HCT116 (cell line): ENCODE measurements at regions not wholly inside any gene's neighbourhood (a gene's known extent, or its start where the extent isn't known, plus 50 kb on each side); places are given as distances from the start of the nearest gene placed in this dataset.
A peak's percentile ranks its signal among the peaks of the same experiment; 100 is the strongest.

Experiments
- ATAC-seq: fragments of 200-7000 bp; cut with Tn5 transposase; 2 replicates; pipeline ENCODE4 v1.9.1; 2020; ENCODE audit warnings: mild to moderate bottlenecking, moderate library complexity
- BruUV-seq: library from RNA; stranded (reverse); fragments of 400-500 nt; replicated peaks from 2 replicates; lab custom pipeline; 2021; lab: Mats Ljungman, UMichigan
- CTCF ChIA-PET: fragments of 300-600 bp; sonication (Branson Sonifier 250); formaldehyde crosslinking; loops from one replicate; lab custom pipeline; 2021; ENCODE audit warnings: antibody characterized with exemption; lab: Charles Lee
- POLR2A ChIA-PET: fragments of 300-600, 350-600 bp; sonication (Branson Sonifier 250); formaldehyde crosslinking; loops from one replicate; lab custom pipeline; 2021; ENCODE audit warnings: antibody characterized with exemption; lab: Charles Lee
- RAD21 ChIA-PET, 2 experiments: fragments of 300-600 bp; sonication (Branson Sonifier 250); formaldehyde crosslinking; loops; one replicate each; lab custom pipeline; 2023; ENCODE audit warnings: low total read pairs in 2 of 2; ENCODE audit not compliant: uncharacterized antibody in 2 of 2, unreplicated experiment in 2 of 2, low non-redundant PET in 1 of 2; lab: Charles Lee
- DNase-seq: peaks from one replicate; pipeline ENCODE4 v3.0.0-alpha.2; 2010; ENCODE audit warnings: low read depth, low spot score
- H2AFZ ChIP-seq: fragments of 200-600 bp; shearing (Covaris generic), sonication (generic); 2 replicates; pipeline ENCODE4 v1.6.1; 2017; ENCODE audit warnings: low read depth, mixed run types, mixed read lengths, antibody characterized with exemption, low read length; ENCODE audit not compliant: poor library complexity, severe bottlenecking
- H3K27ac ChIP-seq: 2 replicates; pipeline ENCODE4 v1.5.1; 2012; ENCODE audit warnings: low read depth, low read length
- H3K27me3 ChIP-seq: fragments of 200-600 bp; sonication (generic); 2 replicates; pipeline ENCODE4 v1.6.1; 2016; ENCODE audit warnings: mixed run types, low read length, mixed read lengths; ENCODE audit not compliant: insufficient read depth
- H3K36me3 ChIP-seq, 2 experiments: fragments of 200-500 bp in 1 of 2; fragments of 200-600 bp in 1 of 2; sonication (Bioruptor generic) in 1 of 2; sonication (generic) in 1 of 2; 2 replicates each; pipeline versions ENCODE4 v1.5.1 to v1.6.1; 2014 to 2016; ENCODE audit warnings: low read length in 2 of 2, inconsistent platforms in 1 of 2, mixed read lengths in 1 of 2, mixed run types in 1 of 2; ENCODE audit not compliant: insufficient read depth in 2 of 2, control insufficient read depth in 1 of 2
- H3K4me1 ChIP-seq, 2 experiments: fragments of 200-600 bp in 1 of 2; sonication (generic) in 1 of 2; 2 replicates each; pipeline versions ENCODE4 v1.5.1 to v1.6.1; 2012 to 2017; ENCODE audit warnings: low read length in 2 of 2, inconsistent platforms in 1 of 2, mild to moderate bottlenecking in 1 of 2, mixed read lengths in 1 of 2, mixed run types in 1 of 2, moderate library complexity in 1 of 2; ENCODE audit not compliant: insufficient read depth in 2 of 2, control insufficient read depth in 1 of 2
- H3K4me2 ChIP-seq: fragments of 200-600 bp; sonication (generic); 2 replicates; pipeline ENCODE4 v1.6.1; 2017; ENCODE audit warnings: mixed run types, low read length, mixed read lengths
- H3K4me3 ChIP-seq, 2 experiments: fragments of 200-600 bp in 1 of 2; sonication (generic) in 1 of 2; replicated peaks in 1 of 2; 2 replicates each; pipeline ENCODE4 v1.5.1; 2011 to 2016; ENCODE audit warnings: low read length in 2 of 2, control low read depth in 1 of 2, low read depth in 1 of 2, mild to moderate bottlenecking in 1 of 2, mixed read lengths in 1 of 2, mixed run types in 1 of 2
- H3K79me2 ChIP-seq: fragments of 200-600 bp; sonication (generic); 2 replicates; pipeline ENCODE4 v1.6.1; 2017; ENCODE audit warnings: mild to moderate bottlenecking, mixed run types, low read length, moderate library complexity, mixed read lengths; ENCODE audit not compliant: insufficient read depth
- H3K9ac ChIP-seq: fragments of 200-600 bp; sonication (generic); 2 replicates; pipeline ENCODE4 v1.6.1; 2016; ENCODE audit warnings: low read length, mixed read lengths
- H3K9me2 ChIP-seq: fragments of 200-600 bp; sonication (generic), shearing (Covaris generic); 2 replicates; pipeline ENCODE4 v1.6.1; 2017; ENCODE audit warnings: mixed run types, mild to moderate bottlenecking, moderate library complexity; ENCODE audit not compliant: insufficient read depth
- H3K9me3 ChIP-seq, 2 experiments: fragments of 200-500 bp in 1 of 2; fragments of 200-600 bp in 1 of 2; sonication (Bioruptor generic) in 1 of 2; sonication (generic) in 1 of 2; 2 replicates each; pipeline ENCODE4 v1.6.1; 2014 to 2017; ENCODE audit warnings: low read length in 2 of 2, mixed read lengths in 2 of 2, inconsistent platforms in 1 of 2, low read depth in 1 of 2, mild to moderate bottlenecking in 1 of 2, mixed run types in 1 of 2, moderate library complexity in 1 of 2; ENCODE audit not compliant: control insufficient read depth in 1 of 2, insufficient read depth in 1 of 2
- H4K20me1 ChIP-seq: fragments of 200-600 bp; sonication (generic), shearing (Covaris generic); 2 replicates; pipeline ENCODE4 v1.6.1; 2017; ENCODE audit warnings: mixed run types, mild to moderate bottlenecking, moderate library complexity; ENCODE audit not compliant: insufficient read depth
- CBX3 ChIP-seq: IDR thresholded peaks from 2 replicates; pipeline ENCODE4 v1.6.1; 2012; ENCODE audit warnings: low read depth
- CEBPB ChIP-seq: IDR thresholded peaks from 2 replicates; pipeline ENCODE4 v1.6.1; 2012; ENCODE audit warnings: low read depth
- EGR1 ChIP-seq: IDR thresholded peaks from 2 replicates; pipeline ENCODE4 v1.6.1; 2012; ENCODE audit warnings: low read depth
- ELF1 ChIP-seq: IDR thresholded peaks from 2 replicates; pipeline ENCODE4 v1.6.1; 2012; ENCODE audit warnings: low read depth, borderline replicate concordance
- EZH2 ChIP-seq: fragments of 200-600 bp; sonication (generic); IDR thresholded peaks from 2 replicates; pipeline ENCODE4 v1.6.1; 2017; ENCODE audit warnings: antibody characterized with exemption, mixed run types
- EZH2phosphoT487 ChIP-seq: fragments of 200-600 bp; IDR thresholded peaks from 2 replicates; pipeline ENCODE4 v1.6.1; 2018; ENCODE audit warnings: antibody characterized with exemption, borderline replicate concordance
- JUND ChIP-seq: IDR thresholded peaks from 2 replicates; pipeline ENCODE4 v1.6.1; 2012
- MAX ChIP-seq: IDR thresholded peaks from 2 replicates; pipeline ENCODE4 v1.6.1; 2012
- SP1 ChIP-seq: IDR thresholded peaks from 2 replicates; pipeline ENCODE4 v1.6.1; 2012; ENCODE audit warnings: low read depth
- TCF7L2 ChIP-seq: IDR thresholded peaks from 2 replicates; pipeline ENCODE4 v1.7.0; 2011; ENCODE audit warnings: borderline replicate concordance, inconsistent platforms; ENCODE audit not compliant: insufficient read depth, insufficient read length; ENCODE audit errors: extremely low read depth
- YY1 ChIP-seq: IDR thresholded peaks from 2 replicates; pipeline ENCODE4 v1.6.1; 2011; ENCODE audit warnings: low read length, low read depth, moderate library complexity, mild to moderate bottlenecking; ENCODE audit not compliant: insufficient replicate concordance; ENCODE audit errors: extremely low read depth
- ZBTB33 ChIP-seq: IDR thresholded peaks from 2 replicates; pipeline ENCODE4 v1.6.1; 2011; ENCODE audit warnings: mild to moderate bottlenecking, low read length, moderate library complexity; ENCODE audit not compliant: insufficient replicate concordance; ENCODE audit errors: extremely low read depth
- ZFX ChIP-seq: fragments of 450-650 bp; IDR thresholded peaks from 2 replicates; pipeline ENCODE4 v1.6.1; 2017
- ZNF274 ChIP-seq: fragments of 200-500 bp; sonication (Bioruptor generic); IDR thresholded peaks from 2 replicates; pipeline ENCODE4 v1.6.1; 2014; ENCODE audit warnings: mild to moderate bottlenecking, low read depth, low read length, inconsistent platforms
- intact Hi-C: fragments of 100-400 bp; cut with micrococcal nuclease; formaldehyde crosslinking; loops from 2 replicates; pipeline ENCODE4 v1.10.0; 2022
- TF ChIP-seq, protein P1 (sequence below), 3 experiments: fragments of 200-600 bp in 1 of 3; sonication (generic) in 1 of 3; IDR thresholded peaks in 2 of 3; conservative IDR thresholded peaks in 1 of 3; 2 replicates each; pipeline ENCODE4 v1.5.1; 2012 to 2017; ENCODE audit warnings: low read depth in 2 of 3, low read length in 2 of 3, antibody characterized with exemption in 1 of 3, borderline replicate concordance in 1 of 3, control low read depth in 1 of 3, mild to moderate bottlenecking in 1 of 3, mixed read lengths in 1 of 3, mixed run types in 1 of 3, moderate library complexity in 1 of 3; ENCODE audit not compliant: insufficient read depth in 1 of 3
- TF ChIP-seq, protein P2 (sequence below): IDR thresholded peaks from 2 replicates; pipeline ENCODE4 v1.6.1; 2012
- TF ChIP-seq, protein P3 (sequence below): IDR thresholded peaks from 2 replicates; pipeline ENCODE4 v1.6.1; 2012; ENCODE audit warnings: low read depth

DNA sequence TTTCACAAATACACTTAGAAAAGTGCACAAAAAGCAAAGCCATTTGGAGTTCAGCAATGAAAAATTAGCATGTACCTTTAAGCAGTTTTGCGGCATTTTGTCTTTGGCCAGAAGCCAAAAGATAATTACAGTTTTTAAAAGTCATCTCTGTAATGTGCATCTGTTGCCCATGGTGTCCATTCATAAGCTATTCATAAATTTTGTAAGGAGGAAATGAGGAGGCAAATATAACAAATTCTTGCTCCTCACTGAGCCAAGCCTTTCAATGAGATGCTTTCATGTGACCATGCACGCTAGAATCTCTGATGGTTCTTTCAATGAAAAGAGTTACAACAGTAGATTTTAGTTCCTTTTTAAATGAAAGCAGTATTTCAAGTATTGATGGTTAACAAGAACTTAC, 247.1 kb upstream of the MON1B start (continued):
- TF ChIP-seq, protein P1, sequence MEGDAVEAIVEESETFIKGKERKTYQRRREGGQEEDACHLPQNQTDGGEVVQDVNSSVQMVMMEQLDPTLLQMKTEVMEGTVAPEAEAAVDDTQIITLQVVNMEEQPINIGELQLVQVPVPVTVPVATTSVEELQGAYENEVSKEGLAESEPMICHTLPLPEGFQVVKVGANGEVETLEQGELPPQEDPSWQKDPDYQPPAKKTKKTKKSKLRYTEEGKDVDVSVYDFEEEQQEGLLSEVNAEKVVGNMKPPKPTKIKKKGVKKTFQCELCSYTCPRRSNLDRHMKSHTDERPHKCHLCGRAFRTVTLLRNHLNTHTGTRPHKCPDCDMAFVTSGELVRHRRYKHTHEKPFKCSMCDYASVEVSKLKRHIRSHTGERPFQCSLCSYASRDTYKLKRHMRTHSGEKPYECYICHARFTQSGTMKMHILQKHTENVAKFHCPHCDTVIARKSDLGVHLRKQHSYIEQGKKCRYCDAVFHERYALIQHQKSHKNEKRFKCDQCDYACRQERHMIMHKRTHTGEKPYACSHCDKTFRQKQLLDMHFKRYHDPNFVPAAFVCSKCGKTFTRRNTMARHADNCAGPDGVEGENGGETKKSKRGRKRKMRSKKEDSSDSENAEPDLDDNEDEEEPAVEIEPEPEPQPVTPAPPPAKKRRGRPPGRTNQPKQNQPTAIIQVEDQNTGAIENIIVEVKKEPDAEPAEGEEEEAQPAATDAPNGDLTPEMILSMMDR (IDR thresholded peaks at IDR 0.05 in 2 of 3, conservative IDR thresholded peaks at IDR 0.05 in 1 of 3; ENCODE audit: borderline replicate concordance in 1 of 3, insufficient read depth in 1 of 3, low read depth in 2 of 3, low read length in 2 of 3): no peak
- no peak for TF ChIP-seq EGR1
- TF ChIP-seq ZNF274: no peak
- TF ChIP-seq, protein P2, sequence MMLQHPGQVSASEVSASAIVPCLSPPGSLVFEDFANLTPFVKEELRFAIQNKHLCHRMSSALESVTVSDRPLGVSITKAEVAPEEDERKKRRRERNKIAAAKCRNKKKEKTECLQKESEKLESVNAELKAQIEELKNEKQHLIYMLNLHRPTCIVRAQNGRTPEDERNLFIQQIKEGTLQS: no peak
- no peak for TF ChIP-seq ZFX
- TF ChIP-seq CBX3: no peak
- TF ChIP-seq MAX: no peak

- Histone ChIP-seq H3K4me3 (no peak overlapping the region), H3K36me3 (no peaks in the 10 kb centered on the region), H3K27me3 (no peaks in the 10 kb centered on the region), H2AFZ (no peak overlapping the region), H4K20me1 (no peaks in the 10 kb centered on the region), H3K9me2 (no peaks in the 10 kb centered on the region), H3K79me2 (no peaks in the 10 kb centered on the region), H3K4me2 (peak overlapping the region; percentile 24; the same call in 1 of the 2 replicates), H3K9me3 (no peaks in the 10 kb centered on the region; a peak in 1 of 4 replicates), H3K9ac (no peak overlapping the region), H3K27ac (no peak overlapping the region), H3K4me1 (peaks cover 0 to 7% of the 10 kb centered on the region in 2 experiments; a peak in 2 of 4 replicates)
- DNase-seq (peak; percentile 2), ATAC-seq (no peak)
- BruUV-seq: no TSS peak
- ChIA-PET POLR2A (no interaction called here), RAD21 (no interaction called here), CTCF (no interaction called here)
- intact Hi-C loops: no loop called here
- TF ChIP-seq, protein P3, sequence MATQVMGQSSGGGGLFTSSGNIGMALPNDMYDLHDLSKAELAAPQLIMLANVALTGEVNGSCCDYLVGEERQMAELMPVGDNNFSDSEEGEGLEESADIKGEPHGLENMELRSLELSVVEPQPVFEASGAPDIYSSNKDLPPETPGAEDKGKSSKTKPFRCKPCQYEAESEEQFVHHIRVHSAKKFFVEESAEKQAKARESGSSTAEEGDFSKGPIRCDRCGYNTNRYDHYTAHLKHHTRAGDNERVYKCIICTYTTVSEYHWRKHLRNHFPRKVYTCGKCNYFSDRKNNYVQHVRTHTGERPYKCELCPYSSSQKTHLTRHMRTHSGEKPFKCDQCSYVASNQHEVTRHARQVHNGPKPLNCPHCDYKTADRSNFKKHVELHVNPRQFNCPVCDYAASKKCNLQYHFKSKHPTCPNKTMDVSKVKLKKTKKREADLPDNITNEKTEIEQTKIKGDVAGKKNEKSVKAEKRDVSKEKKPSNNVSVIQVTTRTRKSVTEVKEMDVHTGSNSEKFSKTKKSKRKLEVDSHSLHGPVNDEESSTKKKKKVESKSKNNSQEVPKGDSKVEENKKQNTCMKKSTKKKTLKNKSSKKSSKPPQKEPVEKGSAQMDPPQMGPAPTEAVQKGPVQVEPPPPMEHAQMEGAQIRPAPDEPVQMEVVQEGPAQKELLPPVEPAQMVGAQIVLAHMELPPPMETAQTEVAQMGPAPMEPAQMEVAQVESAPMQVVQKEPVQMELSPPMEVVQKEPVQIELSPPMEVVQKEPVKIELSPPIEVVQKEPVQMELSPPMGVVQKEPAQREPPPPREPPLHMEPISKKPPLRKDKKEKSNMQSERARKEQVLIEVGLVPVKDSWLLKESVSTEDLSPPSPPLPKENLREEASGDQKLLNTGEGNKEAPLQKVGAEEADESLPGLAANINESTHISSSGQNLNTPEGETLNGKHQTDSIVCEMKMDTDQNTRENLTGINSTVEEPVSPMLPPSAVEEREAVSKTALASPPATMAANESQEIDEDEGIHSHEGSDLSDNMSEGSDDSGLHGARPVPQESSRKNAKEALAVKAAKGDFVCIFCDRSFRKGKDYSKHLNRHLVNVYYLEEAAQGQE: no peak
- TF ChIP-seq EZH2 (no peak), YY1 (no peak), SP1 (no peak), CBX3 (no peak), ELF1 (no peak), TCF7L2 (no peak), ZBTB33 (no peak), JUND (no peak), EZH2phosphoT487 (no peak), MAX (no peak), CEBPB (no peak)
- TF ChIP-seq, protein P2: no peak
Measured at GRCh38 chr16:76946879-76947278, 244.1 kb upstream of the MON1B start.
